CD4-positive, alpha-beta T cell treated with Interleukin-1 beta for 1 hour (primary cell): ENCODE measurements at regions not wholly inside any gene's neighbourhood (a gene's known extent, or its start where the extent isn't known, plus 50 kb on each side); places are given as distances from the start of the nearest gene placed in this dataset.
"Not testable (repeated sequence)": the region's sequence is repeated elsewhere in the genome, so short reads cannot be mapped to it uniquely, and the experiment has no call there.

Experiments used
- DNase-seq, 2 donors: peaks; one replicate each; pipeline ENCODE4 v3.0.0-alpha.2; 2020 to 2022

DNA sequence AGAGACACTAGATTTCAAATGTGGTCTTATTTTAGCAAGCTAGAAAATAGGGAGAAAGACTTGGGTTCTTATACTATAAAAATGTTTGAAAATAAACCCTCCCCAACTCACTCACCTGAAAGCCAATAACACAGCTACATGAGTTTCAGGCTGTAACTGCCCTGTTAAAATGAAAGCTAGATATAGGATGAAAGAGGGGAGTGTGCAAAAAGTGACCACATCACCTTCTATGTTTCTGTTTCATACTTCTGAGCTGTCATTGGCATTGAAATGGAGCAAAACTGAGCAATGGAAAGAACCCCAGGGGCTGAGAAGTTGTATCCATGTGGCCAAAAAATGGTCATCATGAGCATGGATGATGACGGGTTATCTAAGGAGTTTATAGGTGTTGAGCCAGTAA is 148.1 kb upstream of the TENT5A start:
- no peak for DNase-seq

DNA sequence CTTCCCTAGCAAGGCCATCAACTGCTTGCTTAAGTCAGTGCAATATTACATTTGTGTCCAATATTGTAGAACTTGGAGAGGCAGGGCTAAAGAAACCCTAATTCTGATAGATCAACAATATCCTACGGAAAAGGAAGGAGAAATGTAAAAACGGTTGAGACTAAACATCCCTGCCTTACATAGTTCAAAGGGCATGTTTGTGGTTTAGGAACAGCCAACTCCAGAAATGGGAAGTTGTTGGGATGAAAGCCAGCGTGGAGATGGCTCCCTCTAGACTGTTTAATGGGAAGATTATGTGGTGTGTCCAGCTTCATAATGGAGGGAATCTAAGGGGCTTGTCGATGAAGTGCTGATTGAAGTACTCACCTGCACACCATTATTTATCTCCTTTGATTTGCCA is 145.3 kb upstream of the TENT5A start:
- DNase-seq: no peak

DNA sequence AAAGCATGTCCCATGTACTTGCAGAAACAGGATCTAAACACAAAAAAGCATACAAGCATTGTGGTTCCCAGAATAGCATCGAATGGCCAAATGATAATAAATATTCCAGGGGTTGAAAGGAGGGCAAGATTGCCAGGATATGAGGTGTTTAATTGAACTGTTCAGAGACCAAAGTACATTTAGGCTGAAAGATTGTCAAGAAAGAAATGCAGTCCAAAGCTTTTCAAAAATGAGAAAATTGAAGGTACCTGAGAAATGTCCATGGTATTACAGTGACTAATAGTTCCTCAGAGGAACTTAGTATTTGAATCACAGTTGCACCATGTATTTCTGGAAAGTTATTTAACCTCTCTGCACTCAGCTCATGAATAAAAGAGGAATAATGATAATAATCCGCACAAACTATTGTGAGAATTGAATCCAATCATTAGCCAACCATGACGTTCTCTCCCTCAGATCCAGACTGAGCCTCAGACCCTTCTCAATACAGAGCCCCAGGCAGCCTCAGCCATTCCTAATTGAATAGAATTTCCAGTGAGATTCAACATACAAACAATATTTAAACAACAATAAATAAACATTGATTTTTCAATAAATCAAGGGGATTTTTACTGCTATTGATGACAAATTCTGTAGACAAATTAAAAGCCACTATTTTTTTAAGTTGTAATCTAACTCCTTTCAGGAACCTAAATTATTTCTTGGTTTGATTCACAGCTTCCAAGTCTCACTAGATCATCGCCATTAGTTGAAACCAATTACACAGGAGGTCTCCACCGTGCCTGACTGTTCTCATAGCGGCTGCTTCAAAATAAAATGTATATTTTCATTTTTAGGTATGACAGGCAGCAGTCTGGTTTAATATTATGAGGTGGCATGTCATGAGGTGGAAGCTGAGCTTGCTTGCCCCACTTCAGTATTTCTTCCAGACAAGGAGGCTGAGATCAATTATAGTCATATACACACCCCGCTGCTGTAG is 144.3 kb upstream of the TENT5A start:
- DNase-seq: no peak

GRCh38 chr6:81895511-81896185 is 143.2 kb upstream of the TENT5A start:
- DNase-seq: no peak

- DNase-seq: no peak
Measured at GRCh38 chr6:81894788-81895271, 142.3 kb upstream of the TENT5A start.

DNA sequence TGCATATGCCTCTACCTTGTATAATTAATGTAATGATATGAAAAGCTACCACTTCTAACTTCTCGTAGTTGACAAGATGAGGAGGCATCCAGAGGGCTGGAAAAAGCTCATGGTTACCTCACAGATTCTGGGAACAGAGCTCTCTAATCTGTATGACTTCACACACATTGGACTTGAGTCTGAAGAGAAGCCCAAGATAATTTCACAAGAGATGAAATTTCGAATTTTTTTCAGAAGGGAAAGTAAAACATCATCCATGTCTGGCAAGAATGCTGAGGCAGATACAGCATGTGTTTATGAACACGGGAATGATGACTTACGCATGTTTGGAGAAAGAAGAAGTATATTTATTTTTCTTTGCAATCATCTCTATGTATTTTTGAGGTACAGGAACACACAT is 141.8 kb upstream of the TENT5A start:
- DNase-seq: no peak

DNA sequence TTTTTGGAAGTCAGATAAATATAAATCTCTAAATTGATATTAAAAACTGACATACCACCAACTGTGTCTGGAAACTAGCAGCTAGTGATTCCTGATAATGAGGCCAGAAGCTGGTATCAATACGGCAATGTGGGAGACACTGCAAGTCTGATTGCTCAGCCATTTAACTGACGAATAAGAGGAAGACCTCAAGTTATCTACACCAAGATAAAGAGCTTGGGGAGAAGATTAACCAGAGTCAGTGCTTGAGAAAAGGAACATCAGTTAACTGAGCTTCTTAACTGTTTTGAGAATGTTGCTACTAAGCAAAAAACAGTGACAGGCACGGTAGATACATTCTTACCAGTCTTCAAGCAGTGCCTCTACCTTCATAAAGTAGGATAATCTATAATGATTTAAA is 140.4 kb upstream of the TENT5A start:
- DNase-seq: no peak

- DNase-seq: no peak
Measured at GRCh38 chr6:81891874-81892273, 139.4 kb upstream of the TENT5A start.

DNA sequence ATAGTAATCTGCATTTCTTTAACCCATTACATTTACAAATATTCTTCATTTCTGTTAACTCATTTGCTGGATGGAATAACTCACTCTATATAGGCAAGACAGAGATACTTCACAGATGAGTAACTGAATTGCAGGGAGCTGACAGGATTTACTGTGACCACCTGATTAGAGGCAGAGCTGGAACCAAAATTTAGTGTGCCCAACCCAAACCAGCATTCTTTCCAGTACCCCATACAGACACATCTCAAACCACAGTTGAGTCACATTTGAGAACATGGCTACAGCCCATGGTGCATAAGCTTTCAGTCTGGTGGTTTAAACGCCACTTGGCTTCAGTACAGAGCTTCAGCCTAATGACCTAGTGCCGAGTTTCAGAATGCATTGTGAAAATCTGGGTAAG is 138.4 kb upstream of the TENT5A start:
- no peak for DNase-seq

- no peak for DNase-seq
Measured at GRCh38 chr6:81889377-81890053, 137.0 kb upstream of the TENT5A start.

DNA sequence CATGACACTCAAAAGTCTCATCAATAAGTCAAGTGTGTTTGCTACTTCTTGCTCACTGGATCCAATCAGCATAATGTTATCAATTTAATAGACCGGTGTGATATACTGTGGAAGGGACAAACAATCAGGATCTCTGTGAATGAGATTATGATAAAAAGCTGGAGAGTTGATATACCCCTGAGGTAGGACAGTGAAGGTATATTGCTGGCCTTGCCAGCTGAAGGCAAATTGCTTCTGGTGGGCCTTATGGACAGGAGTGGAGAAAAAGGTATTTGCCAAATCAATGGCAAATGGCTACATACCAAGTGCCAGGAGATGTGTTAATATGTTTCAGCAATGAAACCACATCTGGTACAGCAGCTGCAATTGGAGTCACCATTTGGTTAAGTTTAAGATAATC is 134.4 kb upstream of the TENT5A start:
- DNase-seq: not testable (repeated sequence)

- no peak for DNase-seq
Measured at GRCh38 chr6:81886157-81886556, 133.7 kb upstream of the TENT5A start.

- DNase-seq: no peak
Measured at GRCh38 chr6:81881660-81882059, 129.2 kb upstream of the TENT5A start.

GRCh38 chr6:81878479-81878878 is 126.0 kb upstream of the TENT5A start:
- DNase-seq: no peak

GRCh38 chr6:81876971-81877370 is 124.5 kb upstream of the TENT5A start:
- DNase-seq: no peak

GRCh38 chr6:81875782-81876293 is 123.4 kb upstream of the TENT5A start:
- DNase-seq: no peak

DNA sequence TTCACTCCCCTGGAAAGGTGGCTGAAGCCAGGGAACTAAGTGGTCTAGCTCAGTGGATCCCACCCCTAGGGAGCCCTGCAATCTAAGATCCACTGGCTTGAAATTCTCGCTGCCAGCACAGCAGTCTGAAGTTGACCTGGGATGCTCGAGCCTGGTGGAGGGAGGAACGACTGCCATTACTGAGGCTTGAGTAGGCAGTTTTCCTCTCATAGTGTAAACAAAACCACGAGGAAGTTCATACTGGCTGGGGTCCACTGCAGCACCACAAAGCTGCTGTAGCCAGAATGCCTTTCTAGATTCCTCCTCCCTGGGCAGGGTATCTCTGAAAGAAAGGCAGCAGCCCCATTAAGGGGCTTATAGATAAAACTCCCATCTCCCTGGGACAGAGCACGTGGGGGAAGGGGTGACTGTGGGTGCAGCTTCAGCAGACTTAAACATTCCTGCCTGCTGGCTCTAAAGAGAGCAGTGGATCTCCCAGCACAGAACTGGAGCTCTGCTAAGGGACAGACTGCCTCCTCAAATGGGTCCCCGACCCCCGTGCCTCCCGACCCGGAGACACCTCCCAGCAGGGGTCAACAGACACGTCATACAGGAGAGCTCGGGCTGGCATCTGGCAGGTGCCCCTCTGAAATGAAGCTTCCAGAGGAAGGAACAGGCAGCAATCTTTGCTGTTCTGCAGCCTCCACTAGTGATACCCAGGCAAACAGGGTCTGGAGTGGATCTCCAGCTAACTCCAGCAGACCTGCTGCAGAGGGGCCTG is 117.4 kb upstream of the TENT5A start:
- DNase-seq: not testable (repeated sequence)

DNA sequence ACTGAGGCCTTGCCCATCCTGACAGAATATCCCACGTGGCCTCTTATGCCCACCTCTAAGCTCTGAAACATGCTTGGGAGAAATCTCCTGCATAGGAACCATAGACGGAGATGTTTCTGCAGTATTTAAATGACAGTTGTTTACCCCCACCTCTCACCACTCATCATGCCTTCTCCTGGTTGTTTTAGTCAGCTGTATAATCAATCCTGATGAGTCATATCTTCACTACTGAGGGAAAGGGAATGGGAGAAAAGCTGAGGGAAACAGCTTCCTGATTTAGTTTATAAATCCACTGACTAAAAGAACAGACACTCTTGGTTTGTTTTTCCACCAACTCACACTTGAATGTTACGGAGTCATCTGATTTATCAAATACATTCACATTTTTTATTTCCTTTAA is 113.2 kb upstream of the TENT5A start:
- DNase-seq: no peak

GRCh38 chr6:81864124-81864523 is 111.6 kb upstream of the TENT5A start:
- DNase-seq: no peak

DNA sequence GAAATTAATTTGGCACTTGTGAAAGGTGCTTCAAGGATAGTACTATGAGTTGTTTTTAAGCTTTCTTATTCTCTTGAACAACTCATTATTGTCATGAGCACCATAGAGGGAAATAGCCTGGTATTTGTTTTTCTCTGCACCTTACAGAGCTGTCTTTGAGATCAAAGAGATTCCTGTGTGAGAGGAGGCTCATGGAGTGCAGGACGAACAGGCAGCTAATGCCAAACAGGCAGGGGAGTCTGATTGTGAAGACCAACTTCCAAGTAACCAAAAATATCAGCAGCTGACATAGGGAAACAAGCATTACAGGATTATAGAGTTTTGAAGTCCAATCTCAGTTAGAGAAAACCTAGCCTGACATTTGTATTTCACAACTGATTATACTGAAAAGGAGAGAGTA is 110.6 kb upstream of the TENT5A start:
- no peak for DNase-seq

- DNase-seq: no peak
Measured at GRCh38 chr6:81861281-81861680, 108.8 kb upstream of the TENT5A start.

DNA sequence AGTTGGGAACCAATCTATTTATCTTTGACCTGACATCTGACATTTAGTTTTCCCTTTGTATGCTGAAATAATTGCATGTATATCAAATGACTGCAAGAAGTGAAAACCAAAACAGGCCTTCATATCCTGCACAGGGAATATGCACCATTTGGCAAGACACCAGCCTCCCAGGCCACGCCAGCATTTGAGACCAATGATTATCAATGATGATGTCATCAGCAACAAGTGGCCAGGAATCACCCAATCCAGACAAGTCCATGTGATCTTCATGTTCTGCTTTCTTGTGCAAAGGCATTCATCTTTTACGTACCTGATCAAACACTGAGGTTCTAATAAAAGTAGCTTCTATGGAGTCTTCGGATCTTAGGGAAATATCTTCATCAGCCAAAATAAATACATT is 107.4 kb upstream of the TENT5A start:
- DNase-seq: no peak

DNA sequence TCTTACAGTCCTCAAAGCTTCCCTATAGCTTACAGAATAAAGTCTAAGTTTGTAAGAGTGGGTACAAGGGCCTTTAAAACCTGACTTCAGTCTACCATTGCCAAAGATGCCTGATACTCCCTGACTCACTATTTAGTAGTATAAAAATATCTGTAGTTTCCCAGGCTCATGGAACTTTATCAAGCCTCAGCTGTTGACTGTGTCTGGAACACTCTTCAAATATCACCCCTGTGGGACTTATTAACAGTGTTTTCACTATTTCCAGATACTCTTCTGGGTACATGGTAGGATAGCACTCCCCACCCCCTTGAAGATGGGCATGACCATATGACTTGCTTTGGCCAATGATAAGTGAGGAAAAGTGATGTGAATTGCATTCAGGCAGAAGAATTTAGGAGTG is 105.3 kb upstream of the TENT5A start:
- DNase-seq: no peak
